ENCODE measurements at regions not wholly inside any gene's neighbourhood (a gene's known extent, or its start where the extent isn't known, plus 50 kb on each side); places are given as distances from the start of the nearest gene placed in this dataset.

- no TSS peak for BruUV-seq (replicated peaks)
- intact Hi-C loops (cut with micrococcal nuclease; ENCODE audit: unreplicated experiment), result no loop called here
- H3K4me1 Mint-ChIP-seq (ENCODE audit: low read depth, unreplicated experiment), result no peaks in the 10 kb centered on the region
- no peak for DNase-seq
- CTCF ChIA-PET, result no interaction called here
- TF ChIP-seq CTCF (IDR thresholded peaks at IDR 0.05; ENCODE audit: unreplicated experiment), result no peak
- H3K4me3 Mint-ChIP-seq (ENCODE audit: low read depth, unreplicated experiment), result no peak overlapping the region
- H3K27ac Mint-ChIP-seq (ENCODE audit: unreplicated experiment), result no peak overlapping the region
- H3K9me3 Mint-ChIP-seq (ENCODE audit: low read depth, unreplicated experiment), result no peaks in the 10 kb centered on the region
- H3K27me3 Mint-ChIP-seq (ENCODE audit: unreplicated experiment), result no peaks in the 10 kb centered on the region
- no peaks in the 10 kb centered on the region for H3K36me3 Mint-ChIP-seq (ENCODE audit: insufficient read depth, unreplicated experiment)
Observed at GRCh38 chr2:204356151-204356641, 189.1 kb upstream of the PARD3B start.

GRCh38 chr2:204357286-204357685, 188.0 kb upstream of the PARD3B start:
- Mint-ChIP-seq H3K27ac (ENCODE audit: unreplicated experiment) (no peak overlapping the region), H3K4me3 (ENCODE audit: low read depth, unreplicated experiment) (no peak overlapping the region), H3K36me3 (ENCODE audit: insufficient read depth, unreplicated experiment) (no peaks in the 10 kb centered on the region), H3K9me3 (ENCODE audit: low read depth, unreplicated experiment) (no peaks in the 10 kb centered on the region), H3K4me1 (ENCODE audit: low read depth, unreplicated experiment) (no peaks in the 10 kb centered on the region), H3K27me3 (ENCODE audit: unreplicated experiment) (no peaks in the 10 kb centered on the region)
- no peak for DNase-seq
- no peak for TF ChIP-seq CTCF (IDR thresholded peaks at IDR 0.05; ENCODE audit: unreplicated experiment)
- no TSS peak for BruUV-seq (replicated peaks)
- intact Hi-C loops (cut with micrococcal nuclease; ENCODE audit: unreplicated experiment), result no loop called here
- CTCF ChIA-PET, result no interaction called here

- no TSS peak for BruUV-seq (replicated peaks)
- no peaks in the 10 kb centered on the region for H3K9me3 Mint-ChIP-seq (ENCODE audit: low read depth, unreplicated experiment)
- no peaks in the 10 kb centered on the region for H3K27me3 Mint-ChIP-seq (ENCODE audit: unreplicated experiment)
- TF ChIP-seq CTCF (IDR thresholded peaks at IDR 0.05; ENCODE audit: unreplicated experiment), result no peak
- CTCF ChIA-PET, result no interaction called here
- H3K27ac Mint-ChIP-seq (ENCODE audit: unreplicated experiment), result no peak overlapping the region
- no peaks in the 10 kb centered on the region for H3K36me3 Mint-ChIP-seq (ENCODE audit: insufficient read depth, unreplicated experiment)
- DNase-seq, result no peak
- no peaks in the 10 kb centered on the region for H3K4me1 Mint-ChIP-seq (ENCODE audit: low read depth, unreplicated experiment)
- H3K4me3 Mint-ChIP-seq (ENCODE audit: low read depth, unreplicated experiment), result no peak overlapping the region
- intact Hi-C loops (cut with micrococcal nuclease; ENCODE audit: unreplicated experiment), result no loop called here
Observed at GRCh38 chr2:204359076-204359475, 186.2 kb upstream of the PARD3B start.

- Mint-ChIP-seq H3K9me3 (ENCODE audit: low read depth, unreplicated experiment) (no peaks in the 10 kb centered on the region), H3K36me3 (ENCODE audit: insufficient read depth, unreplicated experiment) (no peaks in the 10 kb centered on the region), H3K4me3 (ENCODE audit: low read depth, unreplicated experiment) (no peak overlapping the region), H3K27ac (ENCODE audit: unreplicated experiment) (no peak overlapping the region), H3K4me1 (ENCODE audit: low read depth, unreplicated experiment) (no peaks in the 10 kb centered on the region), H3K27me3 (ENCODE audit: unreplicated experiment) (no peaks in the 10 kb centered on the region)
- intact Hi-C loops (cut with micrococcal nuclease; ENCODE audit: unreplicated experiment), result no loop called here
- TF ChIP-seq CTCF (IDR thresholded peaks at IDR 0.05; ENCODE audit: unreplicated experiment), result no peak
- DNase-seq, result no peak
- CTCF ChIA-PET, result no interaction called here
- BruUV-seq (replicated peaks), result no TSS peak
Observed at GRCh38 chr2:204360218-204361007, 184.9 kb upstream of the PARD3B start.
